Uterus (tissue), 2 donors: ENCODE measurements at regions not wholly inside any gene's neighbourhood (a gene's known extent, or its start where the extent isn't known, plus 50 kb on each side); places are given as distances from the start of the nearest gene placed in this dataset.

ENCODE experiments used
- CTCF ChIP-seq, 4 experiments: fragments of 200-600 bp in 2 of 4; fragments of 450-650 bp in 2 of 4; sonication (generic) in 2 of 4; IDR thresholded peaks; one replicate each; pipeline ENCODE4 v1.5.1; 2016 to 2019; ENCODE audit warnings: antibody characterized with exemption in 4 of 4, mild to moderate bottlenecking in 2 of 4, moderate library complexity in 1 of 4
- POLR2A ChIP-seq, 2 donors: fragments of 450-650 bp; IDR thresholded peaks; one replicate each; pipeline ENCODE4 v1.6.1; 2016; ENCODE audit warnings: antibody characterized with exemption in 2 of 2, mild to moderate bottlenecking in 1 of 2, moderate library complexity in 1 of 2

- no peak for TF ChIP-seq POLR2A (IDR thresholded peaks at IDR 0.05)
- TF ChIP-seq CTCF (IDR thresholded peaks at IDR 0.05), result no peak
These were observed 75.0 kb upstream of the CPHXL start for GRCh38 chr16:75801307-75801706.
